Mesodermal cell (in vitro differentiated cells): ENCODE measurements at regions not wholly inside any gene's neighbourhood (a gene's known extent, or its start where the extent isn't known, plus 50 kb on each side); places are given as distances from the start of the nearest gene placed in this dataset.
A peak's percentile ranks its signal among the peaks of the same experiment; 100 is the strongest.

Source experiments
- H3K27ac ChIP-seq: 2 replicates; pipeline ENCODE4 v1.7.0; 2013; ENCODE audit warnings: mild to moderate bottlenecking, low read depth, low read length, moderate library complexity; ENCODE audit not compliant: severe bottlenecking
- H3K36me3 ChIP-seq: 2 replicates; pipeline ENCODE4 v1.7.1; 2013; ENCODE audit warnings: mild to moderate bottlenecking, low read length, moderate library complexity; ENCODE audit not compliant: control insufficient read depth, insufficient read depth
- H3K4me1 ChIP-seq: one replicate; pipeline ENCODE4 v1.7.1; 2013; ENCODE audit warnings: mild to moderate bottlenecking, low read length; ENCODE audit not compliant: insufficient read depth, control insufficient read depth, poor library complexity, severe bottlenecking
- H3K4me3 ChIP-seq: 2 replicates; pipeline ENCODE4 v1.7.0; 2013; ENCODE audit warnings: low read length, control low read depth, mild to moderate bottlenecking; ENCODE audit not compliant: insufficient read depth, poor library complexity, severe bottlenecking; ENCODE audit errors: extremely low read depth
- H3K9me3 ChIP-seq: 2 replicates; pipeline ENCODE4 v1.7.1; 2013; ENCODE audit warnings: mild to moderate bottlenecking, low read length, moderate library complexity; ENCODE audit not compliant: control insufficient read depth
- WGBS, 2 experiments: methylation state at CpG; one replicate each; pipeline ENCODE4 v1.1.5; 2013; ENCODE audit warnings: missing lambda C conversion rate in 2 of 2; ENCODE audit not compliant: insufficient coverage in 2 of 2; 5-methylcytosine and 5-hydroxymethylcytosine counted together

DNA sequence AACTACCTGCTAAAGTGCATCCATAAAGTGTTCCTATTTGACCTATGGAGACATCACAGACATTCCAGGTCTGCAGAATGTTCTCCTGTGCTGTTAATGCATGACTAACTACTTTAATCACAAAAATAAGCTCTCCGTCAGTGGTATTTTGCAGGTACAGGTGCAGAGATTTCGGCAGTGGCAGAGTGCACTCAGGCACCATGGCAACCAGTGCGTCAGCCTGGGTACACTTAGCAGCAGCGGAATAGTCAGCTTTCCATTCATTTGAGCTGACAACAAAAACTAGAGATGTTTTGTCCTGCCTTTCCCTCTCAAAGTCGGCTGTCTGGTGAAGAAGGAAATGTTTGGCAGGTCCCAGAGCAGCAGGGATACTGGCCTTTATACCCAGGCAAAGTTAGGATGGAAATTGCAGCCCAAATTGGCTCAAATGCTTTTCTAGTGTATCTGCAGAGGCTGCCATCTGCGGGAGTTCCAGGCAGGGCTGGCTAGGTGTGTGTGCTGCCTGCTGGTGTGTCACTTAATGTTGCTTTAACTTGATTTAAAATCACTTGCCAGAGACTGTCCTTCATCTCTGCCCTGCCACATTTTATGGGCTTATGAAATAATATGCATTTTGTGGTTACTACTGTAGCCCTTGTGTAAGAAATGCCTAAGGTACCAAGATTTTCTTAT, 195.8 kb downstream of the RAP2A start:
- Histone ChIP-seq H3K36me3 (no peaks in the 10 kb centered on the region), H3K4me3 (no peak overlapping the region), H3K9me3 (peaks cover 4% of the 10 kb centered on the region), H3K4me1 (peaks cover 7% of the 10 kb centered on the region), H3K27ac (no peak overlapping the region)
- 85 to 86% methylated on average over 4 to 6 of the region's 6 CpGs for WGBS, 2 experiments

DNA sequence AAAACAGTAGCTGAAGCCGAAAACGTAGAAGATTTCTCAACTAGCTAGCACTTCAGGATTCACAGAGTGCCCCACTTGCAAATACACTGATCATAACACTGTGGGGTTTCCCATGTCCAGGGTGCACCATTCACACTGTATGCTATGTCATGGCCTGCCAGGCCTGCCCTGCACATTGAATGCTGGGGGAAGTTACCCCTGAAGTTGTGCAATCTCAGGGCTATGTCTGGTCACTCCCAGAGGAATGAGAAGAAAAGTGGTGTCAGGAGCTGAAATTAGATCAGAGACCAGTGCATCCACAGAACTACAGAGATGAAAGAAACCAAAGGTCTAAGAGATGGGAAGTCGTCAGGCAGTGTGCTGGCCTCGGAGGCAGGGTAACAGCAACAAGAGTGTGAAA, 196.8 kb downstream of the RAP2A start:
- no peak overlapping the region for H3K27ac ChIP-seq
- no peaks in the 10 kb centered on the region for H3K36me3 ChIP-seq
- H3K4me3 ChIP-seq: no peak overlapping the region
- H3K4me1 ChIP-seq: peaks cover 7% of the 10 kb centered on the region
- 88 to 93% methylated on average over 4 of the region's 4 CpGs for WGBS, 2 experiments
- peaks cover 4% of the 10 kb centered on the region for H3K9me3 ChIP-seq

DNA sequence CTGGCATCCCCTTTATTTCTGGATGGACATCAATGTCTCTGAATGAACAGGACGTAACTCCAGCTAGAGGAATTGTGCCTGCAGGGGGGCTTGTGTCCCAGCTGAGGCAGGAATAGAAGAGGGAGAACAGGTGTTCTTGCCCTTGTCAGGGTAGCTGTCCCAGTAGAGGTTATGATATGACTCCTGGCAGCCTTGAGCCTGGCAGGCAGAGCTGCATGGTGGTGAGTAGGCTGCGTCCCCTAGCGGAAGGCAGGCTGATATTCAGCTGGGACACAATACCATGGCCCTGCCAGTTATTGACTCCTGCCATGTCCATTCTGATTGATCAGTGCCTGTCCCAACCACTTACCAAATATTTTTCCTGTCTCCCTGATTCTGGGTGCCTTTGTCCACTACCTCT, 197.2 kb downstream of the RAP2A start:
- WGBS, 2 experiments: 63 to 86% methylated on average over 1 to 3 of the region's 3 CpGs
- Histone ChIP-seq H3K4me3 (no peak overlapping the region), H3K36me3 (no peaks in the 10 kb centered on the region), H3K9me3 (peaks cover 4% of the 10 kb centered on the region), H3K27ac (no peak overlapping the region), H3K4me1 (peaks cover 7% of the 10 kb centered on the region)

DNA sequence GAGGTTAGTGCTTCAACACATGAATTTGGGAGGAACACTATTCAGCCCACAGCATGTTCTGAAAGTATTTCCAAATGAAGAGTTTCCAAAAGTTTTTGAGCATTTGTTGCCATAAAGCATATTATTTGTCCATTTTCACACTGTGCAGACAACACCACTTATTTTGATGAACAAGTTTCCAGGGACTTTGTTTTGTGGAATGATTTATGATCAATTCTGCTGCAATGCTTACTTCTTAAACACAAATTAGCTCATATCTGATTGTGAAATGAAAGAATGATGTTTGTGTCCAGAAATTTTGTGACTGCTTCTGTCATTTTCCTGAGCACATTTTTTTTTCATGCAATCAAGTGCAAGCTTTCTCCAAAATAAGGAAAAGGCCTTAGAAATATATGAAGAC, 205.3 kb downstream of the RAP2A start:
- Histone ChIP-seq H3K27ac (no peak overlapping the region), H3K36me3 (no peaks in the 10 kb centered on the region), H3K4me3 (no peak overlapping the region), H3K9me3 (no peaks in the 10 kb centered on the region), H3K4me1 (no peaks in the 10 kb centered on the region)

DNA sequence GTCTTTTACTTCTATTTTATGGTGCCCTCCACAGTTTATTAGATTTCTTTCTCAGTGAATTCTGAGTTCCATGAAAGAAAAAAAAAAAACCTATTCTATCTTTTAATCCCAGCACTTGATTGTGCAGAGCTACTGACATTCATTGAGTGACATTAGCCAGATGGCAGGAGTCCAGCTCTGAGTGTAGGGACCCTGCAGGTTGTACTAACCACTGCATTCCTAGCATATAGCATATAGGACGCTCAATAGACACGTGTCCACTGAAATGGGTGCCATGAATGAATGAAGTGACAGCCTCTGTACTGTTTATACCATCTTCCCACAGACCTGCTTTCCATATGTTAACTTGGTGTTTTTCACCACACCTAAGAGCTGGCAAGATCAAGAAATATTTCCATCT, 206.3 kb downstream of the RAP2A start:
- Histone ChIP-seq H3K27ac (no peak overlapping the region), H3K4me3 (no peak overlapping the region), H3K36me3 (no peaks in the 10 kb centered on the region), H3K9me3 (no peaks in the 10 kb centered on the region), H3K4me1 (no peaks in the 10 kb centered on the region)
- WGBS, 2 experiments: 76 to 82% methylated on average over 2 of the region's 2 CpGs

DNA sequence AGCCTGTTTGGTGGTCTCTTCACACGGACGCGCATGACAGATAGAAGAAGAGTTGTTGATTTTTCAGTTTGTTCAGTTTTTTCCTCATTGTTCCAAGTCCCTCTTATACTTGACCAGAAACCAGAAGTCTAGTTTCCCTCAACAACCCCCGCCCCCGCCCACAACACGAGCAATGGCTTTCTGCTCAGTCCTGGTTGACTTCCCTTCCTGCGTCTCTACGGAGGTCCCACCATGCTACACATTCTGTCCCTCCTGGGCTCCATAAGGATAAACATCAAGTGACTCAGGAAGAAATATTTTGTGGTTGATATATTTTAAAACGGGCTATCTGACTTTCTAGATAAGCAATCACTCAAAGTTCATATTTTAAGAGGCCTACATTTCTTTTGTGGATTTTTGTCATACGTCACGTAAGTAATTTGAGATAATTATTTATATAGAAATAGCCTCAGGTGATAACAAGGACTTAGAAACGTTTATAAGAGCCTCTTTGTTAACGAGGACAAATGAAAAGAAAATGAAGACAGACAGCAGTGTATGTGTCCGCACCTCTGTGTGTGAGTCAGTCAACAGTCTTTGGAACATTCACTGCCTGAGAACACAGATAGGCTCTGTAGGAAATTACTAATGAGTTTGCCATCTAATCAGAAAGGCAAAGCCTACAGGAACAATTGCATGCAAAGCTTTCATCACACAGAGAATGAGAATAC, 214.4 kb downstream of the RAP2A start:
- H3K36me3 ChIP-seq: no peaks in the 10 kb centered on the region
- WGBS, 2 experiments: 80 to 92% methylated on average over 5 of the region's 14 CpGs
- H3K4me1 ChIP-seq: peaks cover 22% of the 10 kb centered on the region
- no peak overlapping the region for H3K4me3 ChIP-seq
- H3K9me3 ChIP-seq: no peaks in the 10 kb centered on the region
- peak overlapping the region; percentile 85 for H3K27ac ChIP-seq

DNA sequence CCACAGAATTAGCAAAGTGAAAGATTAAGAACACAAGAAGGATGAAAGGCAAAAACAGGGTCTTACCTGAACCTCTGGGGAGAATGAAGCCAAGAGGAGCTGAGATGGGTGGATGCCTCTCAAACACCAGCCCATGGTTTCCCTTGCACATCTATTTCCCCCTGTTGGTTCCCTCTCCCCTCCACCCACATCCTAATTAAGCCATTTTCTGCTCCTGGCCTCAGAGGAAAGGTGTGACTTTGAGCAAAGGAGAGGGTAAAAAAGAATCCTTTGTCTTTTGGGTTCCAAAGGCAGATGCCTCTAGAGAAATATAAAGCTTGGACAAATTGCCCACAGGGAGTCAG, 214.9 kb downstream of the RAP2A start:
- Histone ChIP-seq H3K4me3 (no peak overlapping the region), H3K9me3 (no peaks in the 10 kb centered on the region), H3K4me1 (peaks cover 22% of the 10 kb centered on the region), H3K27ac (peak overlapping the region; percentile 85), H3K36me3 (no peaks in the 10 kb centered on the region)

DNA sequence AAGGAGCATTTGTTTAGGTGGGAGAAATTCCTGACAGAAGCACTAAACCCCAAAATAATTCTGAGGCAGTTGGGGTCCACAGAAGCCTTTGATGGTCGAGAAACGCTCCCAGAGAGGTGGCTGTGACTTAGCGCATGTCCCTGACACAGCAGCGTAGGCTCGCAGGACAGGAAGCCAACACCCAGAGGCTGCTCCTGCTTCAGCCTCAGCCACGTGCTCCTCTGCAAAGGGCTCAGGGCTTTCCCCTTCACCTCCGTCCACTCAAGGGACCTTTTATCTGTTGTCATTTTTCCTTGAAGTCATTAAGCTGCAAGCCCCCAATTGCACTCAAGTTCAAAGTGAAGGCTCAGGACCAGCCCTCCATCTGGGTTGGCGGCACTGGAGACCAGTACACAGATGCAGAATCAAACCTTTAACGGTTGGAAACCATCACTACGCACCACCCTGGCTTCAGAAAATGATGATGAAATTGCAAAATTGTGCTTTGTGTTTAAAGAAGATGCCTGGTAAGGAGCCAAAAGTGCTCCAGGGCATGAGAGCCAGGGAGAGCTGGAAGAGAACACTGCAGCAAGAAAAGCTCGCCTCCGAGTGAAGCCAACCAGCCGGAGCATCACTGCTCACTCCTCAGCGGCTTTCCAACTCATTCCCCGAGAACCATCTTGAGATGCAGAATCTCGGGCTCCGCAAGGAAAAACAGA, 219.6 kb downstream of the RAP2A start:
- H3K4me1 ChIP-seq: peaks cover 14% of the 10 kb centered on the region
- no peak overlapping the region for H3K27ac ChIP-seq
- 94 to 95% methylated on average over 14 to 17 of the region's 17 CpGs for WGBS, 2 experiments
- no peaks in the 10 kb centered on the region for H3K9me3 ChIP-seq
- no peak overlapping the region for H3K4me3 ChIP-seq
- H3K36me3 ChIP-seq: no peaks in the 10 kb centered on the region

DNA sequence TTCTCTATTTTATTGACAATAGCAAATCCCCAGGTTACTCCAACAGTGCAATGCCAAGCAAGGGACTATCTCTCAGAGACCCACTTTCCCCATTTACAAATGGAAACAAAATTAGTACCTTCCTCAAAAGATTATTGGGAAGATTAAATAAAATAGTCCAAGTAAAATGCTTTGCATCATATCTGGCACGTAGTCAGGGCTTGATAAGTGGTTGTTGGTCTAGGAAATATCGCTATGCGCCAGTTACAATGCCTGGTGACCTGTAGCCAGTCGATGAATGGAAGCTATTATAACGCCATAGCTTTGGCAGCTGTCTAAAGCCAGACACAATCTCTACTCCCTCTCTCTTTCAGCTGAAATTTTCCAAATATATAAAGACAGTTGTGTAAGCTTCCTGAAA, 220.3 kb downstream of the RAP2A start:
- H3K4me1 ChIP-seq: peaks cover 9% of the 10 kb centered on the region
- H3K27ac ChIP-seq: no peak overlapping the region
- H3K9me3 ChIP-seq: no peaks in the 10 kb centered on the region
- H3K36me3 ChIP-seq: no peaks in the 10 kb centered on the region
- H3K4me3 ChIP-seq: no peak overlapping the region
- WGBS, 2 experiments: 94 to 100% methylated on average over 3 of the region's 5 CpGs

DNA sequence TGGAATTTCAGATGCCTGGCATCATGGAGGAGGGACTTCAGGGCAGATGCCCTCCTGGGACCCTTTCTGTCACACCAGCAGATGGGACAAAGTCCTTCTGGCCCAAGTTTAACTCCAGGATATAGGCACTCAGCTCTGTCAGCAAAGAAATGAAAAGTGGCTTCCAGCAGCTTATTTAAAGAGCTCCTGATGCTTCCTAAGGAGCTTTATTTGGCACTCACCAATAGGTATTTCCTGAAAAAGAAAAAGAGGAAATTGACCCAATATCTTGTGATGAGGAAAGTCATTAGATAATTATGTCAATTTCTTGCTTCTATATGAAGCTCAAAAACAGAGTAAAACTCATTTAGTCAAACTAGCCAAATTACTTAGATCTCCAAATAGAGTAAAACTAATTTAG, 224.6 kb downstream of the RAP2A start:
- no peak overlapping the region for H3K27ac ChIP-seq
- no peaks in the 10 kb centered on the region for H3K4me1 ChIP-seq
- H3K9me3 ChIP-seq: no peaks in the 10 kb centered on the region
- no peaks in the 10 kb centered on the region for H3K36me3 ChIP-seq
- H3K4me3 ChIP-seq: no peak overlapping the region

DNA sequence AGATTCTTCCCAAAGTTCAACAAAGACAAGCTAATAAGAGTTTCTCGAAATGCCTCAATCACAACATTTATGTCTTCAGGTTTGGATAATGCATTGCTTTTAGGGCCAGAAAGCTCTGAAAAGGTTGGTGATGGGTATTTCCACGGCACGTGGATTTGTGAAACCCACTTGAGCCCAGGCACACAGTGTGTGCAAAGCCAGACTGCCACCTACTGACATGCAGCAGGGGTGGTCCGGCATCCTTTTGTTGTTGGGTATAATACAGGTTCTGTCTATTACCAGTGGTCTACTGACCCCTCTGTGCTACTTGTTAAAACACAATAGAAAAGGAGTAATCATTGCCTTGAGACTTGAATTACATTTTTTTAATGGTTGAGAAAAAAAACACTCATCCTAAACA, 225.6 kb downstream of the RAP2A start:
- no peaks in the 10 kb centered on the region for H3K4me1 ChIP-seq
- H3K4me3 ChIP-seq: no peak overlapping the region
- no peaks in the 10 kb centered on the region for H3K36me3 ChIP-seq
- 42 to 69% methylated on average over 2 of the region's 4 CpGs for WGBS, 2 experiments
- H3K27ac ChIP-seq: no peak overlapping the region
- no peaks in the 10 kb centered on the region for H3K9me3 ChIP-seq
